H1 (cell line): ENCODE measurements at regions not wholly inside any gene's neighbourhood (a gene's known extent, or its start where the extent isn't known, plus 50 kb on each side); places are given as distances from the start of the nearest gene placed in this dataset.

ENCODE experiments used
- CTCF ChIA-PET: fragments of 300-600 bp; sonication (Branson Sonifier 250); formaldehyde crosslinking; loops from one replicate; lab custom pipeline; 2021; ENCODE audit not compliant: partially characterized antibody; lab: Charles Lee
- POLR2A ChIA-PET: fragments of 300-600 bp; sonication (Branson Sonifier 250); formaldehyde crosslinking; loops from one replicate; lab custom pipeline; 2021; ENCODE audit warnings: inconsistent platforms; ENCODE audit not compliant: partially characterized antibody; lab: Charles Lee
- DNase-seq, 2 experiments: peaks; one replicate each; pipeline versions ENCODE4 v3.0.0 to v3.0.0-alpha.2; 2010 to 2022; ENCODE audit warnings: low spot score in 2 of 2, low read depth in 1 of 2, mixed read lengths in 1 of 2
- FAIRE-seq: peaks from 2 replicates; lab custom pipeline; 2011; peaks lifted over from hg19 to GRCh38; lab: Jason Lieb, UNC
- H2AFZ ChIP-seq: 2 replicates; pipeline ENCODE4 v1.8.1; 2012; ENCODE audit warnings: low read length, inconsistent platforms
- H2AK5ac ChIP-seq: 2 replicates; pipeline ENCODE4 v1.6.1; 2013; ENCODE audit warnings: low read depth, low read length
- H2BK120ac ChIP-seq: replicated peaks from 2 replicates; pipeline ENCODE3; 2013; ENCODE audit warnings: low read depth, low read length, inconsistent platforms
- H2BK12ac ChIP-seq: 2 replicates; pipeline ENCODE4 v1.6.1; 2013; ENCODE audit warnings: low read depth, low read length
- H2BK15ac ChIP-seq: 2 replicates; pipeline ENCODE4 v1.6.1; 2013; ENCODE audit warnings: low read length
- H2BK20ac ChIP-seq: 2 replicates; pipeline ENCODE4 v1.6.1; 2013; ENCODE audit warnings: low read length
- H2BK5ac ChIP-seq: 2 replicates; pipeline ENCODE4 v1.6.1; 2013; ENCODE audit warnings: low read depth, low read length
- H3K14ac ChIP-seq: 2 replicates; pipeline ENCODE4 v1.6.1; 2013; ENCODE audit warnings: inconsistent platforms; ENCODE audit not compliant: insufficient read length
- H3K18ac ChIP-seq: 2 replicates; pipeline ENCODE4 v1.6.1; 2013; ENCODE audit warnings: low read length; ENCODE audit errors: extremely low read depth
- H3K23ac ChIP-seq: 2 replicates; pipeline ENCODE4 v1.6.1; 2013; ENCODE audit warnings: inconsistent platforms; ENCODE audit not compliant: insufficient read length
- H3K23me2 ChIP-seq: 2 replicates; pipeline ENCODE4 v1.6.1; 2013; ENCODE audit warnings: low read depth, low read length
- H3K27ac ChIP-seq: 2 replicates; pipeline ENCODE4 v1.6.1; 2011; ENCODE audit warnings: low read depth, low read length, inconsistent platforms
- H3K27me3 ChIP-seq, 4 experiments: replicated peaks in 1 of 4; 1 replicate in 1 of 4; 2 replicates in 3 of 4; pipeline versions ENCODE4 v1.6.1 to v1.8.1; 2011 to 2013; ENCODE audit warnings: low read length in 3 of 4, mild to moderate bottlenecking in 3 of 4, inconsistent platforms in 2 of 4, mixed read lengths in 2 of 4, moderate library complexity in 1 of 4; ENCODE audit not compliant: control insufficient read depth in 3 of 4, insufficient read depth in 3 of 4; ENCODE audit errors: extremely low read depth in 1 of 4
- H3K36me3 ChIP-seq, 4 experiments: 2 replicates each; pipeline versions ENCODE4 v1.6.1 to v1.8.1; 2011 to 2013; ENCODE audit warnings: mild to moderate bottlenecking in 4 of 4, low read length in 3 of 4, moderate library complexity in 2 of 4, control low read depth in 1 of 4, inconsistent platforms in 1 of 4; ENCODE audit not compliant: insufficient read depth in 4 of 4, control insufficient read depth in 2 of 4
- H3K4ac ChIP-seq: replicated peaks from 2 replicates; pipeline ENCODE3; 2013; ENCODE audit warnings: low read length, low read depth, mixed read lengths, inconsistent platforms; ENCODE audit not compliant: insufficient read length
- H3K4me1 ChIP-seq, 4 experiments: replicated peaks in 1 of 4; 1 replicate in 1 of 4; 2 replicates in 3 of 4; pipeline versions ENCODE4 v1.6.1 to v1.8.1; 2011 to 2013; ENCODE audit warnings: low read length in 3 of 4, inconsistent platforms in 2 of 4, mixed read lengths in 1 of 4; ENCODE audit not compliant: insufficient read depth in 4 of 4, control insufficient read depth in 3 of 4
- H3K4me2 ChIP-seq, 2 experiments: 2 replicates each; pipeline versions ENCODE4 v1.6.1 to v1.8.1; 2011 to 2013; ENCODE audit warnings: low read depth in 2 of 2, low read length in 2 of 2, control low read depth in 1 of 2, inconsistent platforms in 1 of 2, mild to moderate bottlenecking in 1 of 2; ENCODE audit not compliant: insufficient read depth in 1 of 2
- H3K4me3 ChIP-seq, 4 experiments: fragments of 200-600, 300-600 bp in 1 of 4; sonication (generic), shearing (Covaris generic), sonication (Bioruptor Twin) in 1 of 4; 2 replicates each; pipeline versions ENCODE4 v1.5.1 to v1.8.1; 2011 to 2016; ENCODE audit warnings: low read length in 4 of 4, low read depth in 3 of 4, control low read depth in 2 of 4, inconsistent platforms in 2 of 4, mild to moderate bottlenecking in 2 of 4, mixed read lengths in 1 of 4, moderate library complexity in 1 of 4; ENCODE audit not compliant: insufficient read depth in 2 of 4; ENCODE audit errors: extremely low read depth in 1 of 4
- H3K56ac ChIP-seq: replicated peaks from 2 replicates; pipeline ENCODE3; 2013; ENCODE audit warnings: low read depth, mild to moderate bottlenecking, mixed read lengths, low read length, inconsistent platforms; ENCODE audit not compliant: insufficient read length
- H3K79me1 ChIP-seq: 2 replicates; pipeline ENCODE4 v1.6.1; 2013; ENCODE audit warnings: low read depth, low read length, control low read depth
- H3K79me2 ChIP-seq, 2 experiments: 2 replicates each; pipeline versions ENCODE4 v1.6.1 to v1.8.1; 2012 to 2013; ENCODE audit warnings: low read length in 2 of 2, mild to moderate bottlenecking in 2 of 2, inconsistent platforms in 1 of 2; ENCODE audit not compliant: insufficient read depth in 2 of 2, control insufficient read depth in 1 of 2
- H3K9ac ChIP-seq, 4 experiments: replicated peaks in 1 of 4; 1 replicate in 1 of 4; 2 replicates in 3 of 4; pipeline versions ENCODE4 v1.6.1 to v1.8.1; 2011 to 2013; ENCODE audit warnings: low read depth in 3 of 4, low read length in 3 of 4, control low read depth in 2 of 4, mild to moderate bottlenecking in 2 of 4, moderate library complexity in 2 of 4, inconsistent platforms in 1 of 4; ENCODE audit errors: extremely low read depth in 1 of 4
- H3K9me3 ChIP-seq, 2 experiments: 2 replicates each; pipeline versions ENCODE4 v1.6.1 to v1.8.1; 2012 to 2013; ENCODE audit warnings: mild to moderate bottlenecking in 2 of 2, moderate library complexity in 2 of 2, control low read depth in 1 of 2, inconsistent platforms in 1 of 2, low read depth in 1 of 2, low read length in 1 of 2, mixed read lengths in 1 of 2; ENCODE audit not compliant: insufficient read depth in 2 of 2
- H4K20me1 ChIP-seq, 2 experiments: replicated peaks in 1 of 2; 2 replicates each; pipeline versions ENCODE3 to v1.8.1; 2011 to 2013; ENCODE audit warnings: inconsistent platforms in 2 of 2, low read length in 2 of 2, mild to moderate bottlenecking in 1 of 2; ENCODE audit not compliant: insufficient read depth in 2 of 2, control insufficient read depth in 1 of 2
- H4K5ac ChIP-seq: 2 replicates; pipeline ENCODE4 v1.6.1; 2013; ENCODE audit warnings: low read length, low read depth, mixed read lengths, inconsistent platforms; ENCODE audit not compliant: insufficient read length
- H4K8ac ChIP-seq: 2 replicates; pipeline ENCODE4 v1.8.0; 2013; ENCODE audit warnings: mild to moderate bottlenecking, moderate library complexity, low read length, inconsistent platforms; ENCODE audit not compliant: insufficient read depth; ENCODE audit errors: extremely low read depth
- H4K91ac ChIP-seq: replicated peaks from 2 replicates; pipeline ENCODE3; 2013; ENCODE audit warnings: low read length, mixed read lengths, inconsistent platforms; ENCODE audit not compliant: insufficient read length
- ASH2L ChIP-seq: fragments of 200-600, 300-600 bp; sonication (generic); IDR thresholded peaks from one replicate; pipeline ENCODE4 v1.7.1; 2017; ENCODE audit warnings: low read length
- CBX5 ChIP-seq: fragments of 300-800, 300-1000 bp; sonication (generic); IDR thresholded peaks from 2 replicates; pipeline ENCODE4 v1.7.1; 2016; ENCODE audit warnings: antibody characterized with exemption, low read length, low read depth
- CEBPB ChIP-seq: IDR thresholded peaks from 2 replicates; pipeline ENCODE4 v1.6.1; 2012; ENCODE audit warnings: low read depth, low read length
- EP300 ChIP-seq, 2 experiments: IDR thresholded peaks; 1 replicate in 1 of 2; 2 replicates in 1 of 2; pipeline ENCODE4 v1.6.1; 2011 to 2012; ENCODE audit warnings: low read depth in 2 of 2, low read length in 2 of 2, mild to moderate bottlenecking in 2 of 2, borderline replicate concordance in 1 of 2, inconsistent platforms in 1 of 2, moderate library complexity in 1 of 2
- JUN ChIP-seq: IDR thresholded peaks from 2 replicates; pipeline ENCODE4 v1.6.1; 2011; ENCODE audit warnings: low read depth, mild to moderate bottlenecking, improper control_type of control experiment, low read length
- JUND ChIP-seq: IDR thresholded peaks from 2 replicates; pipeline ENCODE4 v1.6.1; 2011; ENCODE audit warnings: mild to moderate bottlenecking, improper control_type of control experiment, low read length
- KDM1A ChIP-seq: fragments of 200-600, 300-600 bp; sonication (generic); IDR thresholded peaks from 2 replicates; pipeline ENCODE4 v1.7.1; 2016; ENCODE audit warnings: mild to moderate bottlenecking, low read length, borderline replicate concordance
- SIX5 ChIP-seq: IDR thresholded peaks from 2 replicates; pipeline ENCODE4 v1.6.1; 2011; ENCODE audit warnings: mild to moderate bottlenecking, low read depth, low read length
- TCF12 ChIP-seq: IDR thresholded peaks from 2 replicates; pipeline ENCODE4 v1.6.1; 2011; ENCODE audit warnings: low read depth, mild to moderate bottlenecking, low read length
- WGBS, 2 experiments: shearing (Covaris generic) in 1 of 2; methylation state at CpG; one replicate each; pipeline versions ENCODE4 v1.1.6 to v1.1.7; 2013 to 2015; ENCODE audit warnings: low lambda C conversion rate in 2 of 2, mixed read lengths in 2 of 2, inconsistent platforms in 1 of 2, low coverage in 1 of 2, missing lambda C conversion rate in 1 of 2; ENCODE audit not compliant: insufficient replicate concordance in 2 of 2, insufficient coverage in 1 of 2, insufficient read length in 1 of 2; ENCODE audit errors: extremely low coverage in 1 of 2, missing lambda C conversion rate in 1 of 2; 5-methylcytosine and 5-hydroxymethylcytosine counted together
- TF ChIP-seq, protein P1 (sequence below): IDR thresholded peaks from 2 replicates; pipeline ENCODE4 v1.6.1; 2012; ENCODE audit warnings: inconsistent platforms
- TF ChIP-seq, protein P2 (sequence below): IDR thresholded peaks from 2 replicates; pipeline ENCODE4 v1.6.1; 2012; ENCODE audit warnings: inconsistent platforms
- TF ChIP-seq, protein P3 (sequence below): IDR thresholded peaks from 2 replicates; pipeline ENCODE4 v1.6.1; 2012; ENCODE audit warnings: low read length, inconsistent platforms

DNA sequence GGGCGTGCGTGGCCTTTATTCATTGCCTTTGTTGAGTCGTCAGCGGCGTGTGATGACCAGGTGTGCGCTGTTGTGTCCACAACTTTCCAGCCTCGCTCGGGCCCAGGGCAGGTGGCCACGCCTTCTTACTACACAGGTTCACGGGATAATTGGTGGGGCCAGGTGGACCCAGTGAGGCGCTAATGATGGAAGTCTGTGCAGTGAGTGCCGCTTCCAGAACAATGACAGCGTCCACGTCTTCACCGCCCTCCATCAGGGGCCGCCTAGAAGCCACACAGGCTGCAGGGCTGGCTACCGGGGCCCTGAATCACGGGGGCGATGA lies 1197.3 kb downstream of the BRD1 start:
- Histone ChIP-seq H2BK12ac (no peak overlapping the region), H2BK20ac (no peak overlapping the region), H3K79me2 (no peaks in the 10 kb centered on the region; a peak in 1 of 4 replicates), H3K18ac (no peak overlapping the region), H3K4me3 (no peak overlapping the region), H3K4me1 (peaks cover 6 to 25% (median 13%) of the 10 kb centered on the region in 4 experiments), H3K4me2 (no peak overlapping the region), H2BK5ac (no peak overlapping the region), H3K23ac (no peak overlapping the region), H4K91ac (no peak overlapping the region), H3K27me3 (no peaks in the 10 kb centered on the region), H3K27ac (no peak overlapping the region), H3K9ac (no peak overlapping the region), H2BK15ac (no peak overlapping the region), H2AK5ac (no peak overlapping the region), H3K56ac (no peak overlapping the region), H4K8ac (peak overlapping the region; percentile 14; the same call in 1 of the 2 replicates), H3K23me2 (no peaks in the 10 kb centered on the region; the same call in 1 of the 2 replicates), H3K4ac (no peak overlapping the region), H2BK120ac (no peak overlapping the region), H4K5ac (no peak overlapping the region), H4K20me1 (peaks cover 2 to 12% of the 10 kb centered on the region in 2 experiments), H3K79me1 (peaks cover 2% of the 10 kb centered on the region), H2AFZ (no peak overlapping the region), H3K36me3 (no peaks in the 10 kb centered on the region), H3K14ac (no peak overlapping the region), H3K9me3 (no peaks in the 10 kb centered on the region)
- DNase-seq, result no peak
- WGBS, 2 experiments, result 93% methylated on average over 19 of the region's 19 CpGs; no CpG with 5 or more reads in 1 of the 2 experiments
- ChIA-PET CTCF (interaction anchor here (0.9 to 1.7 kb wide), 3 partner anchors 27 to 75 kb away, joined by 3 to 4 read pairs (median 3); no protein-coding TSS in a partner anchor), POLR2A (no interaction called here)
- FAIRE-seq, result no peak
- TF ChIP-seq, protein P1, sequence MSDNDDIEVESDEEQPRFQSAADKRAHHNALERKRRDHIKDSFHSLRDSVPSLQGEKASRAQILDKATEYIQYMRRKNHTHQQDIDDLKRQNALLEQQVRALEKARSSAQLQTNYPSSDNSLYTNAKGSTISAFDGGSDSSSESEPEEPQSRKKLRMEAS, result no peak
- TF ChIP-seq CBX5, result no peak
- TF ChIP-seq JUND, result no peak
- TF ChIP-seq CEBPB, result no peak
- no peak for TF ChIP-seq ASH2L
- TF ChIP-seq, protein P2, sequence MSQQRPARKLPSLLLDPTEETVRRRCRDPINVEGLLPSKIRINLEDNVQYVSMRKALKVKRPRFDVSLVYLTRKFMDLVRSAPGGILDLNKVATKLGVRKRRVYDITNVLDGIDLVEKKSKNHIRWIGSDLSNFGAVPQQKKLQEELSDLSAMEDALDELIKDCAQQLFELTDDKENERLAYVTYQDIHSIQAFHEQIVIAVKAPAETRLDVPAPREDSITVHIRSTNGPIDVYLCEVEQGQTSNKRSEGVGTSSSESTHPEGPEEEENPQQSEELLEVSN, result no peak
- TF ChIP-seq KDM1A, result no peak
- TF ChIP-seq, protein P3, sequence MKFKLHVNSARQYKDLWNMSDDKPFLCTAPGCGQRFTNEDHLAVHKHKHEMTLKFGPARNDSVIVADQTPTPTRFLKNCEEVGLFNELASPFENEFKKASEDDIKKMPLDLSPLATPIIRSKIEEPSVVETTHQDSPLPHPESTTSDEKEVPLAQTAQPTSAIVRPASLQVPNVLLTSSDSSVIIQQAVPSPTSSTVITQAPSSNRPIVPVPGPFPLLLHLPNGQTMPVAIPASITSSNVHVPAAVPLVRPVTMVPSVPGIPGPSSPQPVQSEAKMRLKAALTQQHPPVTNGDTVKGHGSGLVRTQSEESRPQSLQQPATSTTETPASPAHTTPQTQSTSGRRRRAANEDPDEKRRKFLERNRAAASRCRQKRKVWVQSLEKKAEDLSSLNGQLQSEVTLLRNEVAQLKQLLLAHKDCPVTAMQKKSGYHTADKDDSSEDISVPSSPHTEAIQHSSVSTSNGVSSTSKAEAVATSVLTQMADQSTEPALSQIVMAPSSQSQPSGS, result no peak
- no peak for TF ChIP-seq JUN
- TF ChIP-seq TCF12, result no peak
- no peak for TF ChIP-seq EP300 (IDR thresholded peaks at IDR 0.05; ENCODE audit: borderline replicate concordance in 1 of 2, low read depth in 2 of 2, low read length in 2 of 2)
- TF ChIP-seq SIX5, result no peak
